ENCODE measurements at regions not wholly inside any gene's neighbourhood (a gene's known extent, or its start where the extent isn't known, plus 50 kb on each side); places are given as distances from the start of the nearest gene placed in this dataset.

DNA sequence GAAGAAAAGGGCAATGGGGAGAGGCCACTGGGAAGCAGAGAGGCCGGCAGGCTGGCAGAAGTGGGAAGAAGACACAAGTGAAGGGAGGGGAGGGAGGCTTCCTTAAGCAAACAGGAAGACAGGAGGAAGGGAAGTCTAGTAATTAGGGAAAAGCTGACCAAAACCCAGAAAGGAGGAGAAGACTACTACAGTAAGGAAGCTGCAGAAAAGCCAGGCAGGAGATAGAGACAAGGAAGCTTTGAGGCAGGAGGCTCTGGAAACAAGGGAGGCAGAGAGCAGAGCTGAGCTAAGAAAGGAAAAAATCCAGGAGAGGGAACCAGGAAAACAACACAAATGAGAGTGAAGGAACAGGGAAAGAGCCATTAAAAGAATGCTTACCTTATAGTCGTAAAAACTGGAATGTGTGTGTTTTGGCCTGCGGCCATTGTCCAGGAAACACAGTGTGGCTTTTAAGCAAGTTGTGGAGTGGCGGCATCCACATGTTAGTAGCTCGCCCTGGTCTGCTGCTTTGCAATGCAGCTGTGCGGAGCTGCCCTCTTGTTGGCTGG, 317.1 kb upstream of the CLINT1 start:
- Histone ChIP-seq H3K4me1 (ENCODE audit: control insufficient read depth in 1 of 2, insufficient read depth in 2 of 2, low read length in 2 of 2) (no peaks in the 10 kb centered on the region), H3K27me3 (ENCODE audit: control insufficient read depth in 2 of 2, insufficient read depth in 2 of 2, low read length in 2 of 2) (no peaks in the 10 kb centered on the region), H3K36me3 (replicated peaks in 1 of 2; ENCODE audit: control insufficient read depth in 1 of 2, insufficient read depth in 2 of 2, low read length in 2 of 2) (no peaks in the 10 kb centered on the region), H2AFZ (ENCODE audit: insufficient read depth, low read depth, low read length, poor library complexity, severe bottlenecking) (no peak overlapping the region), H4K20me1 (ENCODE audit: insufficient read depth, low read length) (no peaks in the 10 kb centered on the region), H3K9ac (ENCODE audit: insufficient read depth, low read length, poor library complexity, severe bottlenecking) (no peak overlapping the region), H3K27ac (ENCODE audit: low read depth in 1 of 2, low read length in 2 of 2) (no peak overlapping the region), H3K4me2 (replicated peaks; ENCODE audit: extremely low read depth, low read length, poor library complexity, severe bottlenecking) (no peak overlapping the region), H3K79me2 (ENCODE audit: insufficient read depth, low read length) (no peaks in the 10 kb centered on the region), H3K4me3 (replicated peaks in 1 of 3; ENCODE audit: low read depth in 2 of 3, low read length in 3 of 3) (no peak overlapping the region), H3K9me3 (replicated peaks in 1 of 2; ENCODE audit: control insufficient read depth in 1 of 2, insufficient read depth in 1 of 2, low read length in 2 of 2) (no peaks in the 10 kb centered on the region)
- 100% methylated on average over 4 of the region's 6 CpGs for WGBS (ENCODE audit: insufficient coverage)
- Mint-ChIP-seq H3K36me3 (no peaks in the 10 kb centered on the region), H3K4me3 (no peak overlapping the region), H3K4me1 (peaks cover 13% of the 10 kb centered on the region), H3K9me3 (peaks cover 0 to 1% (median 0%) of the 10 kb centered on the region in 7 donors), H3K27me3 (ENCODE audit: low read depth in 3 of 3) (peaks cover 2 to 8% (median 4%) of the 10 kb centered on the region in 3 donors), H3K27ac (no peak overlapping the region)
- TF ChIP-seq, protein P1, sequence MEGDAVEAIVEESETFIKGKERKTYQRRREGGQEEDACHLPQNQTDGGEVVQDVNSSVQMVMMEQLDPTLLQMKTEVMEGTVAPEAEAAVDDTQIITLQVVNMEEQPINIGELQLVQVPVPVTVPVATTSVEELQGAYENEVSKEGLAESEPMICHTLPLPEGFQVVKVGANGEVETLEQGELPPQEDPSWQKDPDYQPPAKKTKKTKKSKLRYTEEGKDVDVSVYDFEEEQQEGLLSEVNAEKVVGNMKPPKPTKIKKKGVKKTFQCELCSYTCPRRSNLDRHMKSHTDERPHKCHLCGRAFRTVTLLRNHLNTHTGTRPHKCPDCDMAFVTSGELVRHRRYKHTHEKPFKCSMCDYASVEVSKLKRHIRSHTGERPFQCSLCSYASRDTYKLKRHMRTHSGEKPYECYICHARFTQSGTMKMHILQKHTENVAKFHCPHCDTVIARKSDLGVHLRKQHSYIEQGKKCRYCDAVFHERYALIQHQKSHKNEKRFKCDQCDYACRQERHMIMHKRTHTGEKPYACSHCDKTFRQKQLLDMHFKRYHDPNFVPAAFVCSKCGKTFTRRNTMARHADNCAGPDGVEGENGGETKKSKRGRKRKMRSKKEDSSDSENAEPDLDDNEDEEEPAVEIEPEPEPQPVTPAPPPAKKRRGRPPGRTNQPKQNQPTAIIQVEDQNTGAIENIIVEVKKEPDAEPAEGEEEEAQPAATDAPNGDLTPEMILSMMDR (IDR thresholded peaks at IDR 0.05) = no peak
- intact Hi-C loops (cut with micrococcal nuclease) = loop anchor here (2.0 to 10.0 kb wide), 3 partner anchors 931 to 959 kb away; no protein-coding TSS in a partner anchor
- DNase-seq = no peak

DNA sequence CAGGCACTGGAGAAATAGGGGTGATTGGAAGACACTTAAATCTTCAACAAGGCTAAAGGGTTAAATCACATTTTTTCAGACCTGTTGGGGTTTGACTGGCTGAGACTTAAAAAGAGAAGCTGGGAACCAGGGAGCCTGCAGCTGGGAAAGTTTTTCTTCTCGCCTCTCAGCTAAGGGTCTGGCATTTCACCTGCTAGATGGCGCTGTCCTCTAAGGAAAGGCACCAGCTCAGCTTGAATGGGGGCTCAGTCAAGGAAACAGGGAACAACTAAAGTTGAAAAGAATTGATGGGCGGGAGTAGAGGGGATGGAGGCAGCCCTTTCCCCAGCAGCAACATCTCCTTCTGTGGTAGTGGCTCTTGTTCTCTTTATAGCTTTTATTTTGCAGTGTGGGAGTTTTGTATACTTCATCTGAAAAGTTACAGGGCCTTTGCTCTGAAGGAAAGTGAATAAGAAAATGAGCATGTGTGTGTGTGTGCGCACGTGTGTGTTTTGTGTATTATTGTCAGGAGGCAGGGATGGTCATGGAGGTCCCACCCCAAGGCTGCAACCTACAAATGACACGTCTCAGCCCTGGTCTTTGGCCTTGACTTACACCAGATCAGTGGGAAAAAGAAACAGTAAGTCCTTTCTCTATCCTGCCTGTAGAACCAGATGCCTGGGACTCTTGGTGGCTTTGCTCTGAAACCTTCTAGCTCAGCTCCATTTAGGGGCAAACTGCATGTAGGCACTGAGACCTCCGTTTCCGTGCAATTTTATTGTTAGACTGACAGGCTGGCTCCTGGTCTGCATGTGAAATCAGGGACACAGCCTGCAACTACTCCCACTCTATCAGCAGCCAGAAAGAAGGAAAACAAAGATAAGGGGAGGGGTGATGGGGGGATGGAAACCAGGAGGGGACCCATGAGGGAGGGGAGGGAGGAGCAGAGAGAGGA, 316.2 kb upstream of the CLINT1 start:
- Histone ChIP-seq H4K20me1 (ENCODE audit: insufficient read depth, low read length) (no peaks in the 10 kb centered on the region), H3K4me2 (replicated peaks; ENCODE audit: extremely low read depth, low read length, poor library complexity, severe bottlenecking) (no peak overlapping the region), H2AFZ (ENCODE audit: insufficient read depth, low read depth, low read length, poor library complexity, severe bottlenecking) (no peak overlapping the region), H3K9me3 (replicated peaks in 1 of 2; ENCODE audit: control insufficient read depth in 1 of 2, insufficient read depth in 1 of 2, low read length in 2 of 2) (no peaks in the 10 kb centered on the region), H3K36me3 (replicated peaks in 1 of 2; ENCODE audit: control insufficient read depth in 1 of 2, insufficient read depth in 2 of 2, low read length in 2 of 2) (no peaks in the 10 kb centered on the region), H3K4me1 (ENCODE audit: control insufficient read depth in 1 of 2, insufficient read depth in 2 of 2, low read length in 2 of 2) (no peaks in the 10 kb centered on the region), H3K27me3 (ENCODE audit: control insufficient read depth in 2 of 2, insufficient read depth in 2 of 2, low read length in 2 of 2) (no peaks in the 10 kb centered on the region), H3K79me2 (ENCODE audit: insufficient read depth, low read length) (no peaks in the 10 kb centered on the region), H3K9ac (ENCODE audit: insufficient read depth, low read length, poor library complexity, severe bottlenecking) (no peak overlapping the region), H3K4me3 (replicated peaks in 1 of 3; ENCODE audit: low read depth in 2 of 3, low read length in 3 of 3) (no peak overlapping the region), H3K27ac (ENCODE audit: low read depth in 1 of 2, low read length in 2 of 2) (no peak overlapping the region)
- TF ChIP-seq, protein P1 (IDR thresholded peaks at IDR 0.05) = peak; percentile 81
- Mint-ChIP-seq H3K27me3 (ENCODE audit: low read depth in 3 of 3) (peaks cover 2 to 9% (median 4%) of the 10 kb centered on the region in 3 donors), H3K36me3 (no peaks in the 10 kb centered on the region), H3K4me1 (peaks cover 13% of the 10 kb centered on the region), H3K9me3 (peaks cover 0 to 1% (median 0%) of the 10 kb centered on the region in 7 donors), H3K27ac (no peak overlapping the region), H3K4me3 (no peak overlapping the region)
- intact Hi-C loops (cut with micrococcal nuclease) = loop anchor here (2.0 to 10.0 kb wide), 3 partner anchors 932 to 960 kb away; no protein-coding TSS in a partner anchor
- DNase-seq = peak; percentile 33 to 62 (median 59)
- 63% methylated on average over 7 of the region's 8 CpGs for WGBS (ENCODE audit: insufficient coverage)
